Amniotic stem cell (primary cell): ENCODE measurements at regions not wholly inside any gene's neighbourhood (a gene's known extent, or its start where the extent isn't known, plus 50 kb on each side); places are given as distances from the start of the nearest gene placed in this dataset.

Source experiments
- DNase-seq: peaks from one replicate; lab custom pipeline; 2025; lab: John Stamatoyannopoulos, UW

- no peak for DNase-seq
Measured at GRCh38 chr2:122873951-122874350, 1118.5 kb downstream of the TSN start.

GRCh38 chr2:122875091-122875865, 1119.8 kb downstream of the TSN start:
- DNase-seq = no peak

GRCh38 chr2:122883849-122884248, 1128.4 kb downstream of the TSN start:
- DNase-seq = no peak

- DNase-seq = no peak
Measured at GRCh38 chr2:122884889-122885288, 1129.4 kb downstream of the TSN start.

- no peak for DNase-seq
Measured at GRCh38 chr2:122885436-122885835, 1130.0 kb downstream of the TSN start.

GRCh38 chr2:122886479-122887145, 1131.2 kb downstream of the TSN start:
- no peak for DNase-seq

- no peak for DNase-seq
Measured at GRCh38 chr2:122899614-122900013, 1125.5 kb upstream of the CNTNAP5 start.

GRCh38 chr2:122905431-122905830, 1119.7 kb upstream of the CNTNAP5 start:
- no peak for DNase-seq

- DNase-seq = no peak
Measured at GRCh38 chr2:122908159-122908558, 1116.9 kb upstream of the CNTNAP5 start.

GRCh38 chr2:122927197-122927596, 1097.9 kb upstream of the CNTNAP5 start:
- no peak for DNase-seq

GRCh38 chr2:122927710-122928557, 1097.2 kb upstream of the CNTNAP5 start:
- no peak for DNase-seq

- DNase-seq = no peak
Measured at GRCh38 chr2:122929347-122929746, 1095.7 kb upstream of the CNTNAP5 start.

- DNase-seq = no peak
Measured at GRCh38 chr2:122935506-122935905, 1089.6 kb upstream of the CNTNAP5 start.

GRCh38 chr2:122939796-122940195, 1085.3 kb upstream of the CNTNAP5 start:
- no peak for DNase-seq

- DNase-seq = no peak
Measured at GRCh38 chr2:122949523-122949922, 1075.6 kb upstream of the CNTNAP5 start.

GRCh38 chr2:122955776-122956175, 1069.3 kb upstream of the CNTNAP5 start:
- DNase-seq = no peak

GRCh38 chr2:122960759-122961641, 1064.1 kb upstream of the CNTNAP5 start:
- DNase-seq = no peak

- no peak for DNase-seq
Measured at GRCh38 chr2:122966461-122966860, 1058.6 kb upstream of the CNTNAP5 start.

GRCh38 chr2:122977580-122977979, 1047.5 kb upstream of the CNTNAP5 start:
- no peak for DNase-seq

GRCh38 chr2:122980671-122981070, 1044.4 kb upstream of the CNTNAP5 start:
- no peak for DNase-seq

- no peak for DNase-seq
Measured at GRCh38 chr2:122982936-122983335, 1042.2 kb upstream of the CNTNAP5 start.
